ENCODE measurements at regions not wholly inside any gene's neighbourhood (a gene's known extent, or its start where the extent isn't known, plus 50 kb on each side); places are given as distances from the start of the nearest gene placed in this dataset.

DNA sequence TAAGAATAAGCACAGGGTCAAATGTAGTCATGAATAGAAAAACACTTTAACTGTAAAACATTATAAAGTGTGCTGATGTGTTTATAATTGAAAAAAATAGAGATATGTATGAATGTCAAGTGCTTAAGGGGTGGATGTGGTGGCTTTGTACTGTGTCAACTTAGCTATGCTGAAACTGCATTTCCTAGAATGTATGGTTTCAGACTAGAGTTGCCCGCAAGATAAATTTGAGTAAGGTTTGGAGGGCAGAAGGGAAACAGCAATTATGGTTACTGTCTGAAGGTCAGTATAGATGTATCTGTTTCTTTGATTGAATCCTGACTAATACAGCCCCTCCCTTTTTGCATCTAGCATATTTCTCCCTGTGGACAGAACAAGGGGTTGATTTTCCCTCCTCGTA, 288.1 kb upstream of the MOCS1 start:
- DNase-seq: no peak
- no peaks in the 10 kb centered on the region for H3K36me3 ChIP-seq
- no peaks in the 10 kb centered on the region for H3K4me1 ChIP-seq
- H3K4me3 ChIP-seq: no peak overlapping the region
- no peaks in the 10 kb centered on the region for H3K27me3 ChIP-seq
- no peaks in the 10 kb centered on the region for H3K9me3 ChIP-seq
- intact Hi-C loops (cut with DNase I): no loop called here
- TF ChIP-seq, protein P1, sequence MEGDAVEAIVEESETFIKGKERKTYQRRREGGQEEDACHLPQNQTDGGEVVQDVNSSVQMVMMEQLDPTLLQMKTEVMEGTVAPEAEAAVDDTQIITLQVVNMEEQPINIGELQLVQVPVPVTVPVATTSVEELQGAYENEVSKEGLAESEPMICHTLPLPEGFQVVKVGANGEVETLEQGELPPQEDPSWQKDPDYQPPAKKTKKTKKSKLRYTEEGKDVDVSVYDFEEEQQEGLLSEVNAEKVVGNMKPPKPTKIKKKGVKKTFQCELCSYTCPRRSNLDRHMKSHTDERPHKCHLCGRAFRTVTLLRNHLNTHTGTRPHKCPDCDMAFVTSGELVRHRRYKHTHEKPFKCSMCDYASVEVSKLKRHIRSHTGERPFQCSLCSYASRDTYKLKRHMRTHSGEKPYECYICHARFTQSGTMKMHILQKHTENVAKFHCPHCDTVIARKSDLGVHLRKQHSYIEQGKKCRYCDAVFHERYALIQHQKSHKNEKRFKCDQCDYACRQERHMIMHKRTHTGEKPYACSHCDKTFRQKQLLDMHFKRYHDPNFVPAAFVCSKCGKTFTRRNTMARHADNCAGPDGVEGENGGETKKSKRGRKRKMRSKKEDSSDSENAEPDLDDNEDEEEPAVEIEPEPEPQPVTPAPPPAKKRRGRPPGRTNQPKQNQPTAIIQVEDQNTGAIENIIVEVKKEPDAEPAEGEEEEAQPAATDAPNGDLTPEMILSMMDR (IDR thresholded peaks at IDR 0.05): no peak
- H3K9ac ChIP-seq (ENCODE audit: low read depth in 2 of 2, low read length in 2 of 2): no peak overlapping the region
- H3K27ac ChIP-seq: no peak overlapping the region

DNA sequence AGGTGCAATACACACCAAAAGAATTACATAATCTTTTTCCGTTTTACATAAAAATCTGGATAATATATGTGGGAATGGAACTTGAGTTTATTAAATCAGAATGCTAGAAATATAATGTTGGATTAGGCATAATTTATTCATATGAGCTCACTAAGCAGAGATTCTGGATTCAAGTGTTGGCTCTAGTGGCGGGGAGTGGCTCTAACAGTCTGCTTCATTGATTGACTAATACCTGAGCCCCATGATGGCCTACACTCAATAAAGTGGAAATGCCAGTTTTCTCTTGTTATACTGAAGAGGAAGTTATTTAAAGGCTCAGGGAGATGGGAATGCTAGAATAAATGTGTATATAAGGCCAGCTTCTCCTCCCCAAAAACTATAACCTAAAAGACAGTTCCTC, 285.5 kb upstream of the MOCS1 start:
- TF ChIP-seq, protein P1 (IDR thresholded peaks at IDR 0.05): no peak
- Histone ChIP-seq H3K9me3 (no peaks in the 10 kb centered on the region), H3K4me1 (no peaks in the 10 kb centered on the region), H3K9ac (ENCODE audit: low read depth in 2 of 2, low read length in 2 of 2) (no peak overlapping the region), H3K36me3 (no peaks in the 10 kb centered on the region), H3K27ac (no peak overlapping the region), H3K27me3 (no peaks in the 10 kb centered on the region), H3K4me3 (no peak overlapping the region)
- intact Hi-C loops (cut with DNase I): no loop called here
- DNase-seq: no peak

DNA sequence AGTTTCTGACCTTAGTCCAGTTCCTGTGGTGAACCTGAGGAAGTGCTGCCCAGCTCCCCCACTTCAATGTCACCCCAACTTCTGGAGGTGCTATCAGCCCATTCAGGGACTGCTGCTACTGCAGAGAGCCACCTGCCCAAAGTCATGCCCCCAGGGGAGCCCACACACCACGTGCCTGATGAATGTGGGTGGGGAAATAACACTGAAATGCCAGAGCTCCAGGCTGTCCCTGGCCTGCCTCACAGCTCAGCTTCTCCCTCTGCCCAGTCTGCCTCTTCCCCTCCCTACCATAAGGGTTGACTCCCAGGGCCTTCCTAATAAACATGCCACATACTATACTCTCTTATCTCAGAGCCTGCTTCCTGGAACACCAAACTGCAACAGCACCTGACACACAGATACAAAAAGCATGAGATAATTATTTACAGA, 276.4 kb upstream of the MOCS1 start:
- TF ChIP-seq, protein P1 (IDR thresholded peaks at IDR 0.05): no peak

DNA sequence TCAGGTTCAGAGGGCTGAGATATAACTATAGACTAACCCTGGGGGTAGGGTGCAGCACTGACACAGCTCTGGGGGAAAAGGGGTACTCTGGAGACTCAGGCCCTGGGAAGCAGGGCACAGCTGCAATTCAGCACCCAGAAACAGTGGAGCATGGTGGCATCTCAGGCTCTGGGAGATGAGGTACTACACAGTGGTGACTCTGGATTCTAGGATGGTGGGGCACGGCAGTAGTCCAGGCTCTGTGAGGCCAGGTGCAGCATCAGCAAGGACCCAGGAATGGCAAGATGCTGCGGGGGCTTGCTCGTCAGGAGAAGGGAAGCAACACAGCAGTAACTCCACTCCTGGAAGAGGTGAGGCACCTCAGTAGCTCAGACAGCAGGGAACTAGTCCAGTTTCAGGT, 271.5 kb upstream of the MOCS1 start:
- no peaks in the 10 kb centered on the region for H3K36me3 ChIP-seq
- TF ChIP-seq, protein P1 (IDR thresholded peaks at IDR 0.05): no peak
- H3K27ac ChIP-seq: no peak overlapping the region
- intact Hi-C loops (cut with DNase I): no loop called here
- H3K9me3 ChIP-seq: no peaks in the 10 kb centered on the region
- no peak overlapping the region for H3K9ac ChIP-seq (ENCODE audit: low read depth in 2 of 2, low read length in 2 of 2)
- no peak for DNase-seq
- H3K27me3 ChIP-seq: no peaks in the 10 kb centered on the region
- no peaks in the 10 kb centered on the region for H3K4me1 ChIP-seq
- no peak overlapping the region for H3K4me3 ChIP-seq

More for the DNA sequence above, 276.4 kb upstream of the MOCS1 start:
- no peaks in the 10 kb centered on the region for H3K36me3 ChIP-seq
- no peak overlapping the region for H3K9ac ChIP-seq (ENCODE audit: low read depth in 2 of 2, low read length in 2 of 2)
- no peaks in the 10 kb centered on the region for H3K27me3 ChIP-seq
- H3K4me1 ChIP-seq: no peaks in the 10 kb centered on the region
- DNase-seq: no peak
- intact Hi-C loops (cut with DNase I): no loop called here
- no peak overlapping the region for H3K27ac ChIP-seq
- H3K9me3 ChIP-seq: no peaks in the 10 kb centered on the region
- no peak overlapping the region for H3K4me3 ChIP-seq

DNA sequence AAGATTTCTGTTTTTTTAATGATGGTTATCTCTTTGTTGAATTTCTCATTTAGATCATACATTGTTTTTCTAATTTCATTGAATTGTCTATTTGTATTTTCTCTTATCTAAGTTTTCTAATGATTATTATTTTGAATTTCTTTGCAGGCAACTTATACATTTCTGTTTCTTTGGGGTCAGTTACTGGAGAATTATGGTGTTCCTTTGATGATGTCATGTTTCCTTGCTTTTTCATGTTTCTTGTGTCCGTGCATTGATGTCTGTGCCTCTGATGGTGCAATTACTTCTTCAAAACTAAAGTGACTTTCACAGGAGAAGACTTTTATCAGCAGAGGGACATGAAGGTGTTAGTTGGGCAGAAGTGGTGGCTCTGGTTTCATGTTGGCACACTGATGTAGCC, 270.7 kb upstream of the MOCS1 start:
- no peaks in the 10 kb centered on the region for H3K36me3 ChIP-seq
- H3K4me1 ChIP-seq: no peaks in the 10 kb centered on the region
- no peaks in the 10 kb centered on the region for H3K9me3 ChIP-seq
- DNase-seq: no peak
- intact Hi-C loops (cut with DNase I): no loop called here
- TF ChIP-seq, protein P1 (IDR thresholded peaks at IDR 0.05): no peak
- no peaks in the 10 kb centered on the region for H3K27me3 ChIP-seq
- H3K4me3 ChIP-seq: no peak overlapping the region
- H3K27ac ChIP-seq: no peak overlapping the region
- no peak overlapping the region for H3K9ac ChIP-seq (ENCODE audit: low read depth in 2 of 2, low read length in 2 of 2)

DNA sequence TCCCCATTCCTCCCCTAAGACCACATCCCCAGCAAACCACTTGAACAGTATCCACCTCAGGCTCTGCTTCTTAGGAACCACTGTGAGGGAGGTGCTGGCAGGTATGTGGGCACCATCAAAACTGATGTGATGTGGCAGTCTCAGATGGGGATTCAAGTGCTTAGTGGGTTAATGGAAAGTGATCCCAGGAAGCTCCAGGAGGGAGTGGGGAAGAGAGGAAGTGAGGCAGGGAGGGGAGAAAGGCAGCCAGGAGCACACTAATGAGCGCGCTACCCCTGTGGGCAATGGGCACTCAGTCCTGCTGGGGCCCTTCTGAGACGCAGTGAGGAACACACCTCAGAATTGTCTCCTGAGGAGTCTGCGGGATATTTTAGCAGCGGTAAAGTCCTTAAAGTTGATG, 263.1 kb upstream of the MOCS1 start:
- DNase-seq: no peak
- no peak overlapping the region for H3K27ac ChIP-seq
- H3K9ac ChIP-seq (ENCODE audit: low read depth in 2 of 2, low read length in 2 of 2): no peak overlapping the region
- H3K4me1 ChIP-seq: no peaks in the 10 kb centered on the region
- no peaks in the 10 kb centered on the region for H3K36me3 ChIP-seq
- no peaks in the 10 kb centered on the region for H3K9me3 ChIP-seq
- TF ChIP-seq, protein P1 (IDR thresholded peaks at IDR 0.05): no peak
- H3K27me3 ChIP-seq: no peaks in the 10 kb centered on the region
- intact Hi-C loops (cut with DNase I): no loop called here
- H3K4me3 ChIP-seq: no peak overlapping the region
